GM06990 (cell line): ENCODE measurements at regions not wholly inside any gene's neighbourhood (a gene's known extent, or its start where the extent isn't known, plus 50 kb on each side); places are given as distances from the start of the nearest gene placed in this dataset.

Source experiments
- DNase-seq: peaks from one replicate; pipeline ENCODE4 v3.0.0-alpha.2; 2011; ENCODE audit not compliant: insufficient read length; ENCODE audit errors: extremely low read depth
- H3K27me3 ChIP-seq: replicated peaks from 2 replicates; pipeline ENCODE4 v1.6.0; 2011; ENCODE audit warnings: low read length; ENCODE audit not compliant: control insufficient read depth, insufficient read depth
- H3K36me3 ChIP-seq: 2 replicates; pipeline ENCODE4 v1.5.1; 2011; ENCODE audit warnings: low read length; ENCODE audit not compliant: control insufficient read depth, insufficient read depth
- H3K4me3 ChIP-seq: replicated peaks from 2 replicates; pipeline ENCODE4 v1.5.1; 2011; ENCODE audit warnings: low read depth, mild to moderate bottlenecking, control low read depth, low read length
- TF ChIP-seq, protein P1 (sequence below): IDR thresholded peaks from 2 replicates; pipeline ENCODE4 v1.5.1; 2011; ENCODE audit warnings: low read length, control low read depth, mild to moderate bottlenecking, inconsistent platforms; ENCODE audit not compliant: insufficient read depth, poor library complexity, severe bottlenecking

DNA sequence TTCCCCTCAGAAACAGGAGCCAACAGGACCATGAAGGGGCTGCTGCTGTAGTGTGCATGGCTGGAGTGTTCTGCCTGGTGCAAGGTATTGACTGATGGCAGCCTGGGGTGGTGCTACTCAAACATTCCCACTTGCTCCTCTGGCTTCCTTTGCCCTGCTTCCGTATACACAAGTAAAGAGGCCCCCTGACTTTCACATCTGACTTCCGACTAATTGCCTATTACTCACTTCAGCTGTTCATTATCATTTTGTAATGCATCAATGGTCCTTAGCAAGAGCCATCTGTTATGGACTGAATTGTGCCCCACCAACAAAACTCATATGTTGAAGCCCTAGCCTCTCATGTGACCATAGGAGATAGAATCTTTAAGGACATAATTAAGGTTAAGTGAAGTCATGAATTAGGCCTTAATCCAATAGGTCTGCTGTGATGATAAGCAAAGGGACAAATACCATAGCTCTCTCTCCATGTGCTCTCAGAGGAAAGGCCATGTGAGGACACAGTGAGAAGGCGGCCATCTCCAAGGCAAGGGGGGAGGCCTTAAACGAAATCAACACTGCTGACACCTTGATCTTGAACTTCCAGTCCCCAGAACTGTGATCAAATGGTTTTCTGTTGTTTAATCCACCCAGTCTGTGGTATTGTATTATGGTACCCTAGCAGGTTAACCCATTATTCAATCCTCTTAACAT, 122.5 kb upstream of the CLNK start:
- Histone ChIP-seq H3K27me3 (no peaks in the 10 kb centered on the region), H3K4me3 (no peak overlapping the region), H3K36me3 (no peaks in the 10 kb centered on the region; the same call in 1 of the 2 replicates)
- DNase-seq, result no peak
- TF ChIP-seq, protein P1, sequence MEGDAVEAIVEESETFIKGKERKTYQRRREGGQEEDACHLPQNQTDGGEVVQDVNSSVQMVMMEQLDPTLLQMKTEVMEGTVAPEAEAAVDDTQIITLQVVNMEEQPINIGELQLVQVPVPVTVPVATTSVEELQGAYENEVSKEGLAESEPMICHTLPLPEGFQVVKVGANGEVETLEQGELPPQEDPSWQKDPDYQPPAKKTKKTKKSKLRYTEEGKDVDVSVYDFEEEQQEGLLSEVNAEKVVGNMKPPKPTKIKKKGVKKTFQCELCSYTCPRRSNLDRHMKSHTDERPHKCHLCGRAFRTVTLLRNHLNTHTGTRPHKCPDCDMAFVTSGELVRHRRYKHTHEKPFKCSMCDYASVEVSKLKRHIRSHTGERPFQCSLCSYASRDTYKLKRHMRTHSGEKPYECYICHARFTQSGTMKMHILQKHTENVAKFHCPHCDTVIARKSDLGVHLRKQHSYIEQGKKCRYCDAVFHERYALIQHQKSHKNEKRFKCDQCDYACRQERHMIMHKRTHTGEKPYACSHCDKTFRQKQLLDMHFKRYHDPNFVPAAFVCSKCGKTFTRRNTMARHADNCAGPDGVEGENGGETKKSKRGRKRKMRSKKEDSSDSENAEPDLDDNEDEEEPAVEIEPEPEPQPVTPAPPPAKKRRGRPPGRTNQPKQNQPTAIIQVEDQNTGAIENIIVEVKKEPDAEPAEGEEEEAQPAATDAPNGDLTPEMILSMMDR, result no peak

GRCh38 chr4:10803713-10804343, 119.3 kb upstream of the CLNK start:
- H3K4me3 ChIP-seq, result no peak overlapping the region
- DNase-seq, result no peak
- TF ChIP-seq, protein P1, result no peak
- H3K27me3 ChIP-seq, result no peaks in the 10 kb centered on the region
- no peaks in the 10 kb centered on the region; the same call in 1 of the 2 replicates for H3K36me3 ChIP-seq

DNA sequence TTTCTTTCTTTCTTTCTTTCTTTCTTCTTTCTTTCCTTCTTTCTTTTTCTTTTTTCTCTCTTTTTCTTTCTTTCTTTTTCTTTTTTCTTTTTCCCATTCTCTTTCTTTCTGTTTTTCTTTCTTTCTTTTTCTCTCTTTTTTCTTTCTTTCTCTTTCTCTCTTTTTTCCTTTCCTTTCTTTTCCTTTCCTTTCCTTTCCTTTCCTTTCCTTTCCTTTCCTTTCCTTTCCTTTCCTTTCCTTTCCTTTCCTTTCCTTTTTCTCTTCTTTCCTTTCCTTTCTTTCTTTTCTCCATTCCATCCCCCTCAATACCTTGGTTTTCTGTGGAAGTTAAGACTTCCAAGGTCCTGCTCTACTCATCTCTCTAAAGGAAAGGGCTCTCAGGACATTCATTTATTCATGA, 102.8 kb upstream of the CLNK start:
- H3K4me3 ChIP-seq, result no peak overlapping the region
- DNase-seq, result no peak
- TF ChIP-seq, protein P1, result no peak
- no peaks in the 10 kb centered on the region for H3K36me3 ChIP-seq
- no peaks in the 10 kb centered on the region for H3K27me3 ChIP-seq

DNA sequence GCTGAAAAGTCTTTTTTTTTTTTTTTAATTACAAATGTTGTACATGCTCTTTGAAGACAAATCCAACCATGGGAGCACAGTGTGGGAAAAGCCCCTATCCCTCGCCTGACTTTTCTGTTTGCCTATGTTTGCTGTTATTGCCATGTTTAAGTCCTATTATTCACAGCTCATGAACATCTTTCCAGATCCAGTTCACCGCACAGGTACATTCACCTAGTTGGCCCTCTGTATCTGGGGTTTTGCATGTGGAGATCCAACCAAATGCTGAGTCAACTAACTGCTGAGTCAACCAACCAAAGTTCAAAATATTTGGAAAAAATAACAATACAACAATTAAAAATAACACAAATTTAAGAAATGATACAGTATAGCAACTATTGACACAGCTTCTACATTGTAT, 100.1 kb upstream of the CLNK start:
- no peak for DNase-seq
- H3K4me3 ChIP-seq, result no peak overlapping the region
- TF ChIP-seq, protein P1, result no peak
- no peaks in the 10 kb centered on the region for H3K36me3 ChIP-seq
- H3K27me3 ChIP-seq, result no peaks in the 10 kb centered on the region

GRCh38 chr4:10783351-10783750, 98.8 kb upstream of the CLNK start:
- Histone ChIP-seq H3K36me3 (no peaks in the 10 kb centered on the region), H3K27me3 (no peaks in the 10 kb centered on the region), H3K4me3 (no peak overlapping the region)
- DNase-seq, result no peak
- TF ChIP-seq, protein P1, result no peak
